ENCODE measurements at regions not wholly inside any gene's neighbourhood (a gene's known extent, or its start where the extent isn't known, plus 50 kb on each side); places are given as distances from the start of the nearest gene placed in this dataset.

DNA sequence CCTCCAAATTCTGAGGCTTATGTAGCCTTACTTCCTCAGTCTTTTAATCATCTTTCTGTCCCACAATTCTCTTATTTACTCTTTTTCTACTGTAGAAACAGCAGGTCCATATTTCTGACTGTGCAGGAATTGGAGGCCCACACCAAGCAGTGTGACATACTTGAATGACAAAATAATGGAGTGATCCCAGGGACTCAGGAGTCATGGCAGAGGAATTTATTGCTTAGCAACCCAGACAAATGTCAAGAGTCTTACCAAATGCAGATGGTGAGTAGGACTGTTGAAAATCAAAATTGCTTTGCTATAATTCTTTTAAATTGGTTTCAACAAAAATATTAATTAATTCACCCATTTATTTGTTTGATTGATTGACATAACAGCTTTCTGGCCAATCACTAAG is 59.9 kb downstream of the HTR1B start:
- DNase-seq = no peak
- no peak for ATAC-seq

DNA sequence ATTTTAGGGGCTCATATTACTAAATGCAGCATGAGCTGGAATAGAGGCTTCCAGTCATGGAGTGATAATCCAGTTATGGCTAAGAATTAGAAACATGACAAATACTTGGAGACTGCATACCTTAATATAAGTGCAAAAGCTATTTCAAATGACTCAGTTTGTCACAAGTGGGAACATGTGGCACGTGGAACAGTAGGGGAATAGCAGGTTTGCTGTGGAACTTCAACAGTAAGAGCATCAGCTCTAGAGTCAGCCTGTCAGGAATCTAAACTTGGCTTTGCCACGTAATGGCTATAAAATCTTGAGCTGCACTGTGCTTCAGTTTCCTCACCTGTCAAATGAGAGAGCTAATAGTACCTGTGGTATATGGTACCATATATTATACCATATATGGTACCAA is 62.1 kb downstream of the HTR1B start:
- ATAC-seq = no peak
- DNase-seq = no peak

DNA sequence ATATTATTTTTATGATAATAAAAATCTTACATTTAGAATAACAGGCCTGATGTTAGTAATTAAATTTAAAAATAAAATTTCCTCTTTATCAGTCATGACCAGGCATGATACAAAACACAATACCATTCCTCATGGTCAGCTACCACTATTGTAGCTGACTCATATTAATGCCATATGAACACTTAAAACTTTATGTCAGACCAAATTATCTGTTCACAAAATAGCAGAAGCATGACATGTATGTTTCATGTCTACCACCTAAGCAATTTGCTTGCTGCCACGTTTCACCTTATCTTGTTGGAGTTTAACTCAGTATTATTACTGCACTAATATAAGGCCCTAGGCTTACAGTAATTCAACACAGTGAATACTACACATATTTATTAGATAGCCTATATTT is 65.7 kb downstream of the HTR1B start:
- no peak for ATAC-seq
- no peak for DNase-seq

DNA sequence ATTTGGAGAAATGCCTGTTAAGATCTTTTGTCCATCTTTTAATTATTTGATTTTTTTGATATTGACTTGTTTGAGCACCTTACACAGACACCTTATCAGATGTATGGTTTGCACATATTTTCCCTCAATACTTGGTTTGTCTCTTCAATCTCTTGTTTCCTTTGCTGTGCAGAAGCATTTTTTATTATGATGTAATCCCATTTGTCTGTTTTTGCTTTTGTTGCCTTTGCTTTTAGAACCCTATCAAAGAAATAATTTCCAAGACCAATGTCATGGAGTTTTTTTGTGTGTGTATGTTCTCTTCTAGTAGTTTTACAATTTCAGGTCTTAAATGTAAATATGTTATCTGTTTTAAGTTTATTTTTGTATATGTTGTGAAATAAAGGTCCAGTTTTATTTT is 73.9 kb downstream of the HTR1B start:
- ATAC-seq (no peak), DNase-seq (no peak)

- ATAC-seq = no peak
- DNase-seq = no peak
These were observed 80.3 kb downstream of the HTR1B start for GRCh38 chr6:77383026-77383425.

- no peak for DNase-seq
- no peak for ATAC-seq
These were observed 89.3 kb downstream of the HTR1B start for GRCh38 chr6:77373955-77374354.

GRCh38 chr6:77371748-77372147 is 91.5 kb downstream of the HTR1B start:
- ATAC-seq (no peak), DNase-seq (no peak)

GRCh38 chr6:77368660-77369313 is 94.5 kb downstream of the HTR1B start:
- no peak for DNase-seq
- ATAC-seq = no peak

DNA sequence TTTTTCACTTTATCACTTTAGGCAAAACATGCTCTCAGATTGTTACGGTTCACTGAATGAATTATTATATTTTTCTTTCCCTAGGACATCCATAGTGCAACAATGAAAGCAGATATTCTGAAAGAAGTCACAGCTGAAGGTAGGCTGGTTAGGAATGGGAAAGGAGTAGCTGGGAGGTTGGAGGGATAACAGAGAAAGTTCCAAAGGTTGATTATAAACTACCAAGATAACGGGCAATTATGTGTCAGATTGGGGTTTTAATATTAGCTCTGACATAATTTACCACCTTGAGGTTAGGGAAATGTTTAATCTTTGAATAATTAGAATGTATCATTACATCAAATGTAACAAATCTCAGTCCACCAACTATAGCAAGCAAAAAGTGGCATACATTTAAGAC is 96.5 kb downstream of the HTR1B start:
- DNase-seq (no peak), ATAC-seq (no peak)

DNA sequence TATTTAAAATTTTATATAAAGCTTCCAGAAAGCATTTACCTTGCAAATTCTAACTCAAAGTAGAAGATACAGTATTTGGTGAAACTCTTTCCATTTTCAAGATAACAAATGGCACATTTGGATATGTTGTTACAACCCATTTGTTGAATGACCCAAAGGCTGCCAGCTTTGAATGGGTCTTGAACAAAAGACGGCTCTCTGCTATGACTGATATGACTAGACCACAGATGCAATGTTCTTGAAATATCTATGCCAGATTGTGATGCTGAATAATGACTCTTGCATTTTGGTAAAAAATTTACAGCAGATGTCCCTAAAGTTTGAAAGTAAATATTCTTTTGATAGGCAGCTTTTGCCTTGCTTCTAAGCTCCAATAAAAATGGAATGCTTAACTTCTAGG is 99.6 kb downstream of the HTR1B start:
- ATAC-seq (no peak), DNase-seq (no peak)

DNA sequence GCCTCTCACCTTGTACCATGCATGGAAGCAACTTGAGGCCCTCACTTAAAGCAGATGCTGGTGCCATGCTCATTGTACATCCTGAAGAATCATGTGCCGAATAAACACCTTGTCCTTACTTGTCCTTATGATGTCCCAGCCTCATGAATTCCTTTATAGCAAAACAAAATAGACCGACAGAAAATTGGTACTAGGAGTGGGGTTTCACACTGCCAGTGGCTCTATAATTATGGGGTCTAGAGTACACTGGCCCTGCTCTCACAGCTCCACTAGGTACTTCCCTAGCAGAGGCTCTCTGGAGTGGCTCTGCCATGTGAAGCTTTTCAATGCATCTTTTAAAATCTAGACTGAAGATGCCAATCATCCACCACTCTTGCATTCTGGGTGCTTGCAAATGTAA is 101.2 kb downstream of the HTR1B start:
- ATAC-seq (no peak), DNase-seq (no peak)

- DNase-seq = no peak
- no peak for ATAC-seq
These were observed 102.3 kb downstream of the HTR1B start for GRCh38 chr6:77361018-77361417.

DNA sequence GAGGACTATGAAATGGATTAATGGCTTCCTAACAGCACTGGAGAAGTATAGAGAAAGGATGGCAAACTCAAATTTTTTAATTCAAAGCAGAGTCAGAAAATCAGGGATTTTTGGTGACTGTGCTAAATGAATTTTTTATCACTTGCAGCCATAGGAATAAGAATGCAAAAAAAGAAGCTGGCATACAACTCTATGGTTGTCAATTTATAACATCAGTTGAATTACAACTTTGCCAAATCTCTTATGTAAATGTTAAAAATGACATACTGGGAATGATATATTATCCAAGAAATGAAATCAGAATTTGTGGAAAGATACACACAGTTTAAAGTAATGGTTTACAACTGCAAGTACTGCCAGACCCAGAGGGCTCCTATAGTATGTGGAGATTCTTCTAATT is 106.5 kb downstream of the HTR1B start:
- DNase-seq (no peak), ATAC-seq (no peak)

DNA sequence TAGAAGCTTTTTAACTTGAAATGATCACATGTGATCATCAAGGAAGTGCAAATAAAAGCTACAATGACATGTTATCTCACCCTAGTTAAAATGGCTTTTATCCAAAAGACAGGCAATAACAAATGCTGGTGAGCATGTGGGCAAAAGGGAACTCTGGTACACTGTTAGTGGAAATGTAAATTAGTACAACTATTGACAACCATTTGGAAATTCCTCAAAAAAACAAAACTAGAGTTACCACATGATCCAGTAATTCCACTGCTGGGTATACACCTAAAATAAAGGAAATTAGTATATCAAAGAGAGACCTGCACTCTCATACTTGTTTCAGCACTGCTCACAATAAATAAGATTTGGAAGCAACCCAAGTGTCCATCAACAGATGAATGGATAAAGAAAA is 108.7 kb downstream of the HTR1B start:
- ATAC-seq (no peak), DNase-seq (no peak)

- no peak for ATAC-seq
- DNase-seq = no peak
These were observed 110.2 kb downstream of the HTR1B start for GRCh38 chr6:77353129-77353528.

- no peak for DNase-seq
- ATAC-seq = peak; percentile 6
These were observed 122.0 kb downstream of the HTR1B start for GRCh38 chr6:77341058-77341986.

- no peak for ATAC-seq
- no peak for DNase-seq
These were observed 123.0 kb downstream of the HTR1B start for GRCh38 chr6:77340331-77340730.

GRCh38 chr6:77339926-77340325 is 123.4 kb downstream of the HTR1B start:
- no peak for DNase-seq

DNA sequence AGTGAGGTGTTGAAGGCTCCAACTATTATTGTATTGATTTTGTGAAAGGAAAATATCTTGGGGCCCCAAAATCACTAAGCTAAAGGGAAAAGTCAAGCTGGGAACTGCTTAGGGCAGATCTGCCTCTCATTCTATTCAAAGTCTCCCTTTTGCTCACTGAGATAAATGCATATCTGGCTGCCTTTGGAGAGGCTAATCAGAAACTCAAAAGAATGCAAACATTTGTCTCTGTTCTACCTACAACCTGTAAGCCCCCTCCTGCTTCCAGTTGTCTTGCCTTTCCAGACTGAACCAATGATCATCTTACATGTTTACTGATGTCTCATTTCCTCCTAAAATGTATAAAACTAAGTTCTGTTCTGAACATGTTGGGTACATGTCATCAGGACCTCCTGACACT is 125.9 kb downstream of the HTR1B start:
- ATAC-seq (no peak), DNase-seq (no peak)

More at GRCh38 chr6:77339926-77340325, 123.4 kb downstream of the HTR1B start:
- ATAC-seq = no peak

DNA sequence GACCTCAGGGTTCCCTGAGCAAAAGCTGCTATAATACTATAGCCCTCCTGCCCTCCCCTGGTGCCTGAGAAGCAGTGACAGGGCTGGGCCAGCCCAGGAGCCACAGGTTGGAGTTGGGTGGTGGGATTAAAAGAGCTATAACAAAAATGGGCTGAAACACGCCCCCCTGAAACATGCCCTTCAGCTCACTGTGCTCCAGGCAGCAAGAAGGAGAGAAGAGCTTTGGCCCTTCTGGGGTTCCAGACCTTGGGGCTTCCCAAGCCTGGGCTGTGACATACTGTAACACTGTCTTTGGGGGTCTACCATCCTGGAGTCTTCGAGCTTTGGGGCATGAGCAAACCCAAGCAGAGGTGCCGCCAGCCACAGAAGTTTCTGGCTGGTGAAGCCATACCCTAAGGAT is 129.2 kb downstream of the HTR1B start:
- ATAC-seq (no peak), DNase-seq (no peak)

GRCh38 chr6:77332915-77333623 is 130.2 kb downstream of the HTR1B start:
- ATAC-seq (no peak), DNase-seq (no peak)

DNA sequence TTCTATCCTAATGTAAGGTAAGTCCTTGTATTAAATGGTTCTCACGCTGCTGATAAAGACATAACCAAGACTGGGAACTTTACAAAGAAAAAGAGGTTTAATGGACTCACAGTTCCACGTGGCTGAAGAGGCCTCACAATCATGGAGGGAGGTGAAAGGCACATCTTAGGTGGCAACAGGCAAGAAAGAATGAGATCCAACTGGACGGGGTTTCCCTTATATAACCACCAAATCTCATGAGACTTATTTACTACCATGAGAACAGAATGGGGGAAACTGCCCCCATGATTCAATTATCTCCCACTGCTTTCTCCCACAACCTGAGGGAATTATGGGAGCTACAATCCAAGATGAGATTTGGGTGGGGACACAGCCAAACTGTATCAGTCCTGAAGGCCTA is 136.6 kb downstream of the HTR1B start:
- ATAC-seq = no peak
- no peak for DNase-seq

GRCh38 chr6:77326029-77326428 is 137.3 kb downstream of the HTR1B start:
- no peak for DNase-seq
- ATAC-seq = no peak

Data from stimulated activated naive CD8-positive, alpha-beta T cell treated with anti-CD3 and anti-CD28 coated beads, Interleukin-15, Interleukin-2, amounts not matched to agents 100 U/mL and 50 U/mL, for 24 hours (primary cell).